Neural cell (in vitro differentiated cells): ENCODE measurements at regions not wholly inside any gene's neighbourhood (a gene's known extent, or its start where the extent isn't known, plus 50 kb on each side); places are given as distances from the start of the nearest gene placed in this dataset.

Source experiments
- H2AFZ ChIP-seq: fragments of 200-600, 300-800 bp; sonication (generic), shearing (Covaris generic); 2 replicates; pipeline ENCODE4 v1.6.0; 2014; ENCODE audit warnings: low read depth, mild to moderate bottlenecking, antibody characterized with exemption, low read length, moderate library complexity
- H3F3A ChIP-seq: fragments of 200-600 bp; shearing (Covaris generic); 2 replicates; pipeline ENCODE4 v1.6.1; 2016; ENCODE audit warnings: mild to moderate bottlenecking, moderate library complexity, mixed read lengths, antibody characterized with exemption, low read length; ENCODE audit not compliant: insufficient read depth, poor library complexity, severe bottlenecking
- H3K27ac ChIP-seq: fragments of 200-600, 300-800 bp; sonication (generic), shearing (Covaris generic); 2 replicates; pipeline ENCODE4 v1.5.1; 2014; ENCODE audit warnings: mild to moderate bottlenecking, low read length, moderate library complexity
- H3K27me3 ChIP-seq: fragments of 300-800, 200-600 bp; sonication (generic), shearing (Covaris generic); 2 replicates; pipeline ENCODE4 v1.6.0; 2014; ENCODE audit warnings: mild to moderate bottlenecking, low read depth, low read length, moderate library complexity; ENCODE audit not compliant: insufficient read depth
- H3K36me3 ChIP-seq: fragments of 300-800, 200-600 bp; sonication (generic), shearing (Covaris generic); 2 replicates; pipeline ENCODE4 v1.5.1; 2014; ENCODE audit warnings: mild to moderate bottlenecking, antibody characterized with exemption, low read length, moderate library complexity; ENCODE audit not compliant: insufficient read depth
- H3K4me2 ChIP-seq: fragments of 300-800, 200-600 bp; sonication (generic), shearing (Covaris generic); 2 replicates; pipeline ENCODE4 v1.6.0; 2014; ENCODE audit warnings: mild to moderate bottlenecking, low read length
- H3K4me3 ChIP-seq: fragments of 300-800, 200-600 bp; sonication (generic), shearing (Covaris generic); 2 replicates; pipeline ENCODE4 v1.5.1; 2014; ENCODE audit warnings: mild to moderate bottlenecking, low read length, moderate library complexity
- H3K79me2 ChIP-seq: fragments of 200-600 bp; shearing (Covaris generic); replicated peaks from 2 replicates; pipeline ENCODE4 v1.6.0; 2014; ENCODE audit warnings: mild to moderate bottlenecking, low read length, moderate library complexity; ENCODE audit not compliant: insufficient read depth
- H3K9ac ChIP-seq: fragments of 300-800, 200-600 bp; sonication (generic), shearing (Covaris generic); 2 replicates; pipeline ENCODE4 v1.6.1; 2016; ENCODE audit warnings: mild to moderate bottlenecking, low read length, mixed read lengths
- H3K9me2 ChIP-seq: fragments of 200-600 bp; shearing (Covaris generic); 2 replicates; pipeline ENCODE4 v1.6.1; 2016; ENCODE audit warnings: mild to moderate bottlenecking, low read length, mixed read lengths; ENCODE audit not compliant: insufficient read depth
- H3K9me3 ChIP-seq: fragments of 200-600, 300-800 bp; sonication (generic), shearing (Covaris generic); 2 replicates; pipeline ENCODE4 v1.6.1; 2016; ENCODE audit warnings: mild to moderate bottlenecking, mixed run types, low read length, moderate library complexity, mixed read lengths
- H4K20me1 ChIP-seq: fragments of 200-600 bp; shearing (Covaris generic); 2 replicates; pipeline ENCODE4 v1.6.1; 2016; ENCODE audit warnings: mild to moderate bottlenecking, mixed run types; ENCODE audit not compliant: insufficient read depth
- CTCF ChIP-seq: fragments of 450-650 bp; IDR thresholded peaks from 2 replicates; pipeline ENCODE4 v1.5.1; 2014; ENCODE audit warnings: antibody characterized with exemption, mild to moderate bottlenecking, moderate library complexity; ENCODE audit not compliant: poor library complexity, severe bottlenecking
- EP300 ChIP-seq: fragments of 450-650 bp; conservative IDR thresholded peaks from 2 replicates; pipeline ENCODE4 v1.6.1; 2014; ENCODE audit warnings: antibody characterized with exemption, mild to moderate bottlenecking, moderate library complexity; ENCODE audit not compliant: poor library complexity, severe bottlenecking
- EZH2 ChIP-seq: fragments of 200-600, 300-800 bp; shearing (Covaris generic), sonication (generic); IDR thresholded peaks from 2 replicates; pipeline ENCODE4 v1.6.1; 2014; ENCODE audit warnings: antibody characterized with exemption, low read length, borderline replicate concordance, mild to moderate bottlenecking; ENCODE audit not compliant: insufficient read depth, poor library complexity, severe bottlenecking
- MXI1 ChIP-seq: fragments of 450-650 bp; conservative IDR thresholded peaks from 2 replicates; pipeline ENCODE4 v1.6.1; 2014; ENCODE audit warnings: antibody characterized with exemption, mild to moderate bottlenecking; ENCODE audit not compliant: poor library complexity, severe bottlenecking
- POLR2AphosphoS5 ChIP-seq: IDR thresholded peaks from 2 replicates; pipeline ENCODE4 v1.6.1; 2012
- RAD21 ChIP-seq: fragments of 450-650 bp; conservative IDR thresholded peaks from 2 replicates; pipeline ENCODE4 v1.6.1; 2014; ENCODE audit warnings: antibody characterized with exemption, mild to moderate bottlenecking, moderate library complexity
- REST ChIP-seq: IDR thresholded peaks from 2 replicates; pipeline ENCODE4 v1.6.1; 2012; ENCODE audit warnings: borderline replicate concordance
- SMC3 ChIP-seq: fragments of 450-650 bp; conservative IDR thresholded peaks from 2 replicates; pipeline ENCODE4 v1.6.1; 2014; ENCODE audit warnings: antibody characterized with exemption, mild to moderate bottlenecking, moderate library complexity; ENCODE audit not compliant: poor library complexity
- TAF1 ChIP-seq: IDR thresholded peaks from 2 replicates; pipeline ENCODE4 v1.6.1; 2012; ENCODE audit warnings: low read depth

- no peak overlapping the region for H3K4me2 ChIP-seq
- H3K27ac ChIP-seq: no peak overlapping the region
- H4K20me1 ChIP-seq: no peaks in the 10 kb centered on the region
- H3K9me3 ChIP-seq: no peaks in the 10 kb centered on the region
- H3K9ac ChIP-seq: no peak overlapping the region
- TF ChIP-seq RAD21: no peak
- TF ChIP-seq MXI1: no peak
- no peak for TF ChIP-seq EP300
- no peak for TF ChIP-seq CTCF
- no peak for TF ChIP-seq EZH2
- no peak for TF ChIP-seq REST
- TF ChIP-seq SMC3: no peak
- TF ChIP-seq POLR2AphosphoS5: no peak
- no peaks in the 10 kb centered on the region for H3K36me3 ChIP-seq
- H3K27me3 ChIP-seq: no peaks in the 10 kb centered on the region
- H3K4me3 ChIP-seq: no peak overlapping the region
- H3K9me2 ChIP-seq: no peaks in the 10 kb centered on the region
- no peaks in the 10 kb centered on the region for H3F3A ChIP-seq
- no peaks in the 10 kb centered on the region for H3K79me2 ChIP-seq
- H2AFZ ChIP-seq: no peak overlapping the region
These were observed 121.3 kb upstream of the IGF1 start for GRCh38 chr12:102601621-102602020.

- Histone ChIP-seq H3K4me2 (no peak overlapping the region), H3K9me3 (no peaks in the 10 kb centered on the region), H3K36me3 (no peaks in the 10 kb centered on the region), H3K9me2 (no peaks in the 10 kb centered on the region), H3K9ac (no peak overlapping the region), H3K4me3 (no peak overlapping the region), H3K79me2 (no peaks in the 10 kb centered on the region), H3F3A (no peaks in the 10 kb centered on the region), H3K27ac (no peak overlapping the region), H2AFZ (no peak overlapping the region), H3K27me3 (no peaks in the 10 kb centered on the region), H4K20me1 (no peaks in the 10 kb centered on the region)
- TF ChIP-seq RAD21: no peak
- no peak for TF ChIP-seq REST
- no peak for TF ChIP-seq TAF1
- TF ChIP-seq SMC3: no peak
- no peak for TF ChIP-seq MXI1
- TF ChIP-seq EP300: no peak
- no peak for TF ChIP-seq EZH2
- no peak for TF ChIP-seq CTCF
- no peak for TF ChIP-seq POLR2AphosphoS5
These were observed 116.3 kb upstream of the IGF1 start for GRCh38 chr12:102596687-102597086.
